HK-2 (cell line): ENCODE measurements at regions not wholly inside any gene's neighbourhood (a gene's known extent, or its start where the extent isn't known, plus 50 kb on each side); places are given as distances from the start of the nearest gene placed in this dataset.

Source experiments
- DNase-seq: peaks from one replicate; pipeline ENCODE4 v3.0.0-alpha.2; 2018; ENCODE audit not compliant: unreplicated experiment

- DNase-seq = no peak
Measured at GRCh38 chr1:229063154-229063773, 207.6 kb upstream of the RAB4A start.

DNA sequence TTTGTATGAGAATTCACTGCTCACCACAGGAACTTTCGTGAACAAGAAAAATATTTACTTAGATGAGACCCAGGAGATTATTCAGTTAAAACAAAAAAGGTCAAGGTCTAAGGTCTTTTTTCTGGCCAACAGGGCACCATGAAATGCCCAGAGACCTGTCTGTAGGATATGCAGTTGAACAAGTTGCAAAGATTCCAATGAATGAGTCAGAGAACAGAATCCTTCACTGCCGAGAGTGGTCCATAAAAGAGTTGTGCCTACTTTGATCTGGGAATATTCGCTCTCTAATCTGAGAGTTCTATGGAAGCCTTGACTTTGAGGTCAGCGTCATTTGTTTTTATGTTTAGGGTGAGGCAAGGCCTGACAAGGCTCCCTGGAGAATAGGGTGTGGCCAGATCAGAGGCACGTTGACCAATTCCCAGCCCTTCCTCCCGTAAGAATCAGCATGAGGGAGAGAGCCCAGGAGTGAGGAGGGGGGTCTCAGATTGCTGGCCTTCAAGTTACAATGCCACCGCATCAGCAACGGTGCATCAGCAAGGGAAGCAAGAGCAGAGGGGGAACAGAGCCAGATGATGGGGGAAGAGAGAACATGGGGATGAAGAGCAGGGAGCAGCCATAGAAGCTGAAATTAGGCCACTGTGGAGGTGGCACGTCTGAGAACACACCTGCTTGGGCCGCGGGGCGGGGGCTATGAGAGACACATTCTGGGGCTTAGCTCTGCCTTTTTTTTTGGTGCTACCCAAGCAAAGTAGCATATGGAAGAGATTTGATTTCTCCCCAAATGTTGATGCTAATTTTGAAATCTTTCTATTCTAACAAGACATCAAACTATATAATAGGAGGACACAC lies 206.4 kb upstream of the RAB4A start:
- DNase-seq = no peak

DNA sequence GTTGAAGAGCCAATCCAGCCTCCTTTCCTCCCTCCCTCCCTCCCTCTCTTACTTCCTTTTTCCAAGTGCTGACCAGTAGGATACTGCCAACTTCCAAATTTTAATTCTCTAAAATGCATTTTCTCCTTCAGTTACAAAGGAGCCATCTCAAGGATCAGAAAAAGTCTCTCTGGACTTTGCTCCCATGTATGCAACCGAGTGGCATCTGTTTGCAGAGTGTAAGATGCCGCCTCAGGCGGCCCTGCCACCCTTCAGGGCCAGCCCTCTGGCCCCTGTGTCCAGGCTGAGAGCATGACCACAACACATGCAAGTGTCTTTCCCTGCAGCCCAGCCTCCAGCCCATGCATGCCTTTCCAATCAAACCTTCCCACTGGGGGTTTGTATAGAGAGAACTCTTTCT lies 205.3 kb upstream of the RAB4A start:
- DNase-seq = no peak

DNA sequence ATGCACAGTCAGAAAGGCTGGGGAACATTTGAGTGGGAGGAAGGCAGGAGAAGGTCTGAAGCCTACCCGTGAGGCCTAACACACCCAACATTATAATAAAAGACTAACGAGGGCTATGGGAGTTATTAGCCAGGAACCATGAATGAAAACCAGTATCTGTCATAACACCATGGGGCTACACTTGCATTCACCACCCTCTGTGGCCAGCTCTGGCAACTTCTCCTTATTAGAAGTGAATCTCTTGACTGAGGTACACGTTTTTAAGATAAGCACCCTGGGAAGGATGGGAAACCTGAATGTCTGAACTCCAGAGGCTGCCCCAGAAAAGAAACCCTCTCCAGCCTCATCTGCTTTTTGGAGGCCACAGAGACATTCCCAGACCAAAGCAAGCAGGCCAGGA lies 204.3 kb upstream of the RAB4A start:
- no peak for DNase-seq

GRCh38 chr1:229067546-229067945 lies 203.4 kb upstream of the RAB4A start:
- DNase-seq = no peak

GRCh38 chr1:229068270-229068987 lies 202.5 kb upstream of the RAB4A start:
- no peak for DNase-seq

- no peak for DNase-seq
Measured at GRCh38 chr1:229069176-229069575, 201.7 kb upstream of the RAB4A start.

DNA sequence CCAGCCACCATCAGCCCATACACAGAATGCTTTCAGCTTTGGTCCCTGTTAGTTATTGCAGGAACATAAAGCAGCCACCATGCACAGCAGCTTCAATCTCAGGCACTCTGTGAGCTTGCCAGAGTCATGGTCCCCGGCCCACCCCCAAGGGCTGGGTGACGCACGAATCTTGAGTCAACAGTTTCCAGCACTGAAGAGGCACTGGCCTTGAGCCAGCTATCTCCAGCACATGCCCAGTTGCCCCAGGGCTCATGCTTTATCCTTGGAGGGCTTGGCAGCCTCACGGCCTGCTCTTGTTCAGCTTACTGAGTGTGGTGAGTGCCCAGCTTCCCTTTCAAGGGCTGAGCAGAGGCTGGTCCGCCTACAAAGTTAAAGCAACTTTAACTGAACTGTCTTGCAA lies 200.7 kb upstream of the RAB4A start:
- peak; percentile 77 for DNase-seq

GRCh38 chr1:229073251-229073650 lies 197.7 kb upstream of the RAB4A start:
- no peak for DNase-seq

- no peak for DNase-seq
Measured at GRCh38 chr1:229075217-229075616, 195.7 kb upstream of the RAB4A start.

GRCh38 chr1:229075716-229076115 lies 195.2 kb upstream of the RAB4A start:
- DNase-seq = no peak

DNA sequence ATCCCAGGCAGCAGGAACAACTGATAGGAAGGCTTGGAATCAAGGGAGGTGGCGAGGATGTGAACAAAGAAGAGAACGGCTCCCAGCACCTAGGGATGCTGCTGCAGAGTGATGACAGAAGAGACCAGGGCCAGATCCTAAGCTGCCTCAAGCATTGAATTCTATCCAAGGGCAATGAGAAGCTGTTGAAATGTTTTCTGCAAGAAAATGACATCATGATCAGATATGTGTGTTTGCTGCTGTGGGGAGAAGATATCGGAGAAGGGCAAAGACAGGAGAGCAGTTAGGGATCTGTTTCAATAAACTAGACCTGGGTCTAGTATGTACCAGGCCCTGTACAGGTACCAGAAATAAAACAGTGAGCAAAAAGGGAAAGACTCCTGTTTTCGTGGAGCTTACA lies 194.7 kb upstream of the RAB4A start:
- no peak for DNase-seq

DNA sequence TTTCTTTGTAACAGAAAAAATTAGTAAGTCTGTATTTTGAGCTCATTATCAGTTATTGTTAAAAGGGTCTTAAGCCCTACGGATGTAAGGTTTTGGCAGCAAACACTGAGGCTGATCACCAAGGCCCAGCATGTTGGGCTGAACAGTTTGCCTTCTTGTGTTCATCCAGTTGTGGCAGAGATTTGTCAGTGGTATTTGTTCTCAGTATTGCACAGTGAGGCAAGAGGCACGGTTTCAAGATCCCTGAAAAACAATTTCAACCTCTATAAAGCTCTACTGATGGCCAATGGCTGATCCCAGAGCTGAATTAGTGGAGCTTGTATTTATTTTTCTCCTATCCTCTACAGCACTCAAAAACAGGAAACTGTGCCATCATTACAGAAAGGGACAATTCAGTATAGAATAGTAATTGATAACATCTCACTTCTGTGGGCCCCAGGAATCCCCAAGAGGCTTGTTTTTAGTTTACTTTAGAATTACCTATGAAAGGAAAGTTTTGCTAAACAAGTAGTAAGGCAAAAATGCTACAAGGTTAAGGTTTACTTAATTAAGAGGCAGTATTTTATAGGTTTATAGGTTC lies 191.8 kb upstream of the RAB4A start:
- DNase-seq = no peak

DNA sequence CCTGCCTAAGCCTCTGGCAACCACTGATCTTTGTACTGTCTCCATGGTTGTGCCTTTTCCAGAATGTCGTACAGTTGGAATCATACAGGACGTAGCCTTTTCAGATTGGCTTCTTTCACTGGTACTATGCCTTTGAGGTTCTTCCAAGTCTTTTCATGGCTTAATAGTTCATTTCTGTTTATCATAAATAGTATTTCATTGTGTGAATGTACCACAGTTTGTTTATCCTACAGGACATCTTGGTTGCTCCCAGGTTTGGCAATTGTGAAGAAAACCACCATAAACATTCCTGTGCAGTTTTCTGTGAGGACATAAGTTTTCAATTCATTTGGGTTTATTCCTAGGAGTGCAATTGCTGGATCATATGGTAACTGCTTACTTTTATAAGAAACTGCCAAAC lies 190.6 kb upstream of the RAB4A start:
- DNase-seq = no peak

DNA sequence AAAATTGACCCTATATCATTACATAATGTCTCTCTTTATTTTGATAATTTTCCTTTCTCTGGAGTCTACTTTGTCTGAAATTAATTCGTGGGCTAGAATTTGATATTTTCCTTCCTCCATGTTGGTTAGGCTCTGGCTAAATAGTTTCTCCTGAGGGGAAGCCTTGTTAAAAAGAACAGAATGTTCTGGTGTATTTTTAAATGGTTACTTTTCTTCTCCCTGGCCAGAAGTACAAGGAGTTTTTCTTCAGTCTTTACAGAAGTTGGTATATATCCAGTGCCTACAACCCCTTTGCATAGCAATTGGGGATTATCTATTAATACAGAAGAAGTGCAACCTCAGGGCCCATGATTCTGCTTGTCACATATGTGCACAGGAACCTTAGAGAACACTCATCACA lies 185.6 kb upstream of the RAB4A start:
- DNase-seq = no peak

- no peak for DNase-seq
Measured at GRCh38 chr1:229086091-229086490, 184.8 kb upstream of the RAB4A start.

GRCh38 chr1:229086686-229087085 lies 184.2 kb upstream of the RAB4A start:
- DNase-seq = no peak

GRCh38 chr1:229087339-229087738 lies 183.6 kb upstream of the RAB4A start:
- DNase-seq = no peak

- no peak for DNase-seq
Measured at GRCh38 chr1:229087906-229088305, 183.0 kb upstream of the RAB4A start.

DNA sequence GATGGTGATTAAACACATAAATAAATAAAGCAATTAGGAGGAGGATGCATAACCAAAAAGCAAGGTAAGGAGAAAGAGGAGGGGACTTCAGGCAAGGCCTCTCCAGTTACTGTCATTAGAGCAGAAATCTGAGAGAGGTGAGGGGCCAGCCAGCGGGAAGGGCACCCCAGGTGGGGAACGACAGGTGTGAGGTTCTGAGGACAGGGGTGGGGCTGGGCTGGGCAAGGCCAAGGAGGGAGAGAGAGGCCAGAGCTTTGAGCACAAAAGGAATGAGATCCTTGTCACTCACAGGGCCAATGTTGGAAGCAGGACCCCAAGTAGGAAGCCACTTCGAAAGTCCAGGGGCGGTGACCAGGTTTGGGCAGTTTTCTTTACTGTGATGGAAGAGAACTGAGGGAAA lies 182.2 kb upstream of the RAB4A start:
- no peak for DNase-seq

DNA sequence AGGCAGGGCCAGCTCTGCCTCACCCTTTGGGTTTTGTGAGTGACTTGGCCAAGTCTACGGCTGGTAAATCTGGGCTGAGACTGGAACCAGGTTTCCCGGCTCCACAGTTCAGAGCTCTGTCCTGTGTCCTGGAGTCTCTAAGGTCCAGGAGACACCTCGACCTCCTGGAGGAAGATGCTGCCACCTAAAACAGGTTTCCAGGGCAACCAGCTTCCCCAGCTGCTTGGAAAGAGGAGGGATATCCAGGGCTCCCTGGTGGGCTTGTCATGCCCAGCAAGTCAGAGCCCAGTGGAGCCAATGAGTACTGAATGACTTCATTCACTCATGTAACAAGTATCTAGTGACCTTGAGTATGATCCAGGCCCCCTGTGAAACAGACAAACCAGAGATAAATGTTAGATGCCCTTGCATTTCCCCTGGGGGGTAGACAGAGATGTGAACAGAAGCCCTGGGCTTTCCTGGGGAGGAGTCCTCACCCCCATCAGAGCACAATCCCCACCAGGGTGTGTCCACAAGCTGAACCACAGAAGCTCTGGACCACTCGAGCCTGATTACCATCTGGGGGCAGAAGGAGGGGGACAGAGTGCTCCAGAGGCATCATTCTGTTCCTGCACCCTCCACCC lies 181.2 kb upstream of the RAB4A start:
- DNase-seq = no peak

DNA sequence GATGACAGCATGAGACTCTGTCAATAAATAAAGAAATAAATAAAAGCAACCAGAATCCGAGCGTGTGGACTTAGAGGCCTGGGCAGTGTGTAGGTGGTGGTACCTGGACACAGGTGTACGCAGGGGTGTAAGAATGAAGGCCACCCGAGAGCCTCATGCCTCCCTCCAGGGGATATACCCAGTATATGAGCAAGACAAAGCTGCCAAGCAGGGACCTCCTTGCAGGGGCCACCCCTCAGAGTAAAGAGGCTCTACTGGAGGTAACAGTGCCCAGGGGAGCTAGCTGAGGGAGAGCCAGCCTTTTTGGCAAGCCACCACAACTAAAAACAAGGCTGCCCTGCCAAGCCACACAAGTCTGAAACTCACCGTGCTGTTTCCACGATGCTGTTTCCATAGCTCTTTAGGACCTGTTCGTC lies 179.2 kb upstream of the RAB4A start:
- DNase-seq = no peak
